HCT116 (cell line): ENCODE measurements at regions not wholly inside any gene's neighbourhood (a gene's known extent, or its start where the extent isn't known, plus 50 kb on each side); places are given as distances from the start of the nearest gene placed in this dataset.

Experiments used
- ATAC-seq: fragments of 200-7000 bp; cut with Tn5 transposase; 2 replicates; pipeline ENCODE4 v1.9.1; 2020; ENCODE audit warnings: mild to moderate bottlenecking, moderate library complexity
- BruUV-seq: library from RNA; stranded (reverse); fragments of 400-500 nt; replicated peaks from 2 replicates; lab custom pipeline; 2021; lab: Mats Ljungman, UMichigan
- CTCF ChIA-PET: fragments of 300-600 bp; sonication (Branson Sonifier 250); formaldehyde crosslinking; loops from one replicate; lab custom pipeline; 2021; ENCODE audit warnings: antibody characterized with exemption; lab: Charles Lee
- POLR2A ChIA-PET: fragments of 300-600, 350-600 bp; sonication (Branson Sonifier 250); formaldehyde crosslinking; loops from one replicate; lab custom pipeline; 2021; ENCODE audit warnings: antibody characterized with exemption; lab: Charles Lee
- RAD21 ChIA-PET, 2 experiments: fragments of 300-600 bp; sonication (Branson Sonifier 250); formaldehyde crosslinking; loops; one replicate each; lab custom pipeline; 2023; ENCODE audit warnings: low total read pairs in 2 of 2; ENCODE audit not compliant: uncharacterized antibody in 2 of 2, unreplicated experiment in 2 of 2, low non-redundant PET in 1 of 2; lab: Charles Lee
- DNase-seq: peaks from one replicate; pipeline ENCODE4 v3.0.0-alpha.2; 2010; ENCODE audit warnings: low read depth, low spot score
- H2AFZ ChIP-seq: fragments of 200-600 bp; shearing (Covaris generic), sonication (generic); 2 replicates; pipeline ENCODE4 v1.6.1; 2017; ENCODE audit warnings: low read depth, mixed run types, mixed read lengths, antibody characterized with exemption, low read length; ENCODE audit not compliant: poor library complexity, severe bottlenecking
- H3K27ac ChIP-seq: 2 replicates; pipeline ENCODE4 v1.5.1; 2012; ENCODE audit warnings: low read depth, low read length
- H3K27me3 ChIP-seq: fragments of 200-600 bp; sonication (generic); 2 replicates; pipeline ENCODE4 v1.6.1; 2016; ENCODE audit warnings: mixed run types, low read length, mixed read lengths; ENCODE audit not compliant: insufficient read depth
- H3K36me3 ChIP-seq, 2 experiments: fragments of 200-500 bp in 1 of 2; fragments of 200-600 bp in 1 of 2; sonication (Bioruptor generic) in 1 of 2; sonication (generic) in 1 of 2; 2 replicates each; pipeline versions ENCODE4 v1.5.1 to v1.6.1; 2014 to 2016; ENCODE audit warnings: low read length in 2 of 2, inconsistent platforms in 1 of 2, mixed read lengths in 1 of 2, mixed run types in 1 of 2; ENCODE audit not compliant: insufficient read depth in 2 of 2, control insufficient read depth in 1 of 2
- H3K4me1 ChIP-seq, 2 experiments: fragments of 200-600 bp in 1 of 2; sonication (generic) in 1 of 2; 2 replicates each; pipeline versions ENCODE4 v1.5.1 to v1.6.1; 2012 to 2017; ENCODE audit warnings: low read length in 2 of 2, inconsistent platforms in 1 of 2, mild to moderate bottlenecking in 1 of 2, mixed read lengths in 1 of 2, mixed run types in 1 of 2, moderate library complexity in 1 of 2; ENCODE audit not compliant: insufficient read depth in 2 of 2, control insufficient read depth in 1 of 2
- H3K4me2 ChIP-seq: fragments of 200-600 bp; sonication (generic); 2 replicates; pipeline ENCODE4 v1.6.1; 2017; ENCODE audit warnings: mixed run types, low read length, mixed read lengths
- H3K4me3 ChIP-seq, 2 experiments: fragments of 200-600 bp in 1 of 2; sonication (generic) in 1 of 2; replicated peaks in 1 of 2; 2 replicates each; pipeline ENCODE4 v1.5.1; 2011 to 2016; ENCODE audit warnings: low read length in 2 of 2, control low read depth in 1 of 2, low read depth in 1 of 2, mild to moderate bottlenecking in 1 of 2, mixed read lengths in 1 of 2, mixed run types in 1 of 2
- H3K79me2 ChIP-seq: fragments of 200-600 bp; sonication (generic); 2 replicates; pipeline ENCODE4 v1.6.1; 2017; ENCODE audit warnings: mild to moderate bottlenecking, mixed run types, low read length, moderate library complexity, mixed read lengths; ENCODE audit not compliant: insufficient read depth
- H3K9ac ChIP-seq: fragments of 200-600 bp; sonication (generic); 2 replicates; pipeline ENCODE4 v1.6.1; 2016; ENCODE audit warnings: low read length, mixed read lengths
- H3K9me2 ChIP-seq: fragments of 200-600 bp; sonication (generic), shearing (Covaris generic); 2 replicates; pipeline ENCODE4 v1.6.1; 2017; ENCODE audit warnings: mixed run types, mild to moderate bottlenecking, moderate library complexity; ENCODE audit not compliant: insufficient read depth
- H3K9me3 ChIP-seq, 2 experiments: fragments of 200-500 bp in 1 of 2; fragments of 200-600 bp in 1 of 2; sonication (Bioruptor generic) in 1 of 2; sonication (generic) in 1 of 2; 2 replicates each; pipeline ENCODE4 v1.6.1; 2014 to 2017; ENCODE audit warnings: low read length in 2 of 2, mixed read lengths in 2 of 2, inconsistent platforms in 1 of 2, low read depth in 1 of 2, mild to moderate bottlenecking in 1 of 2, mixed run types in 1 of 2, moderate library complexity in 1 of 2; ENCODE audit not compliant: control insufficient read depth in 1 of 2, insufficient read depth in 1 of 2
- H4K20me1 ChIP-seq: fragments of 200-600 bp; sonication (generic), shearing (Covaris generic); 2 replicates; pipeline ENCODE4 v1.6.1; 2017; ENCODE audit warnings: mixed run types, mild to moderate bottlenecking, moderate library complexity; ENCODE audit not compliant: insufficient read depth
- EZH2phosphoT487 ChIP-seq: fragments of 200-600 bp; IDR thresholded peaks from 2 replicates; pipeline ENCODE4 v1.6.1; 2018; ENCODE audit warnings: antibody characterized with exemption, borderline replicate concordance
- FOSL1 ChIP-seq: IDR thresholded peaks from 2 replicates; pipeline ENCODE4 v1.6.1; 2012; ENCODE audit warnings: low read depth
- JUND ChIP-seq: IDR thresholded peaks from 2 replicates; pipeline ENCODE4 v1.6.1; 2012
- RAD21 ChIP-seq: IDR thresholded peaks from 2 replicates; pipeline ENCODE4 v1.6.1; 2012; ENCODE audit warnings: low read depth, mild to moderate bottlenecking
- SP1 ChIP-seq: IDR thresholded peaks from 2 replicates; pipeline ENCODE4 v1.6.1; 2012; ENCODE audit warnings: low read depth
- SRF ChIP-seq: IDR thresholded peaks from 2 replicates; pipeline ENCODE4 v1.6.1; 2012; ENCODE audit warnings: low read depth
- TCF7L2 ChIP-seq: IDR thresholded peaks from 2 replicates; pipeline ENCODE4 v1.7.0; 2011; ENCODE audit warnings: borderline replicate concordance, inconsistent platforms; ENCODE audit not compliant: insufficient read depth, insufficient read length; ENCODE audit errors: extremely low read depth
- intact Hi-C: fragments of 100-400 bp; cut with micrococcal nuclease; formaldehyde crosslinking; loops from 2 replicates; pipeline ENCODE4 v1.10.0; 2022
- TF ChIP-seq, protein P1 (sequence below): IDR thresholded peaks from 2 replicates; pipeline ENCODE4 v1.6.1; 2012
- TF ChIP-seq, protein P2 (sequence below): IDR thresholded peaks from 2 replicates; pipeline ENCODE4 v1.6.1; 2012; ENCODE audit warnings: low read depth

DNA sequence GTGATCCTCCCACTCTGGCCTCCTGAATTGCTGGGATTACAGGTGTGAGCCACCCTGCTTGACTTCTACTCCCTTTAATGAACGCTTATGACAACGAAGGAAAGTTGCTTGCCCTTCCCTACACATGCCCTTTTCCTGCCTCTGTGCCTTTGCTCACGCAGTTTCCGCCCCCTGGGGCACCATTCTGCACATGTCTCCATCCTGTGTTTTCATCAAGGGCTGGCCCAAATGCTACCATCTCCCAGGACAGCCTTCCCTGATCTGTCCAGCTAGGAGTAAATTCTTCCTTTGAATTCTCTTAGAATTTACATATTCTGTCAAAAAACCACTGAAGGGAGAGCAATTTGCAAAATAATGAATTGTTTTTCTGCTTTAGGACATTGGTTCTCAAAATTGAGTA lies 50.0 kb upstream of the KMT2C start:
- H3K4me2 ChIP-seq = no peak overlapping the region
- ChIA-PET CTCF (no interaction called here), POLR2A (no interaction called here)
- TF ChIP-seq SRF (no peak), RAD21 (no peak), EZH2phosphoT487 (no peak), SP1 (no peak), TCF7L2 (no peak), JUND (no peak), FOSL1 (no peak)
- TF ChIP-seq, protein P1, sequence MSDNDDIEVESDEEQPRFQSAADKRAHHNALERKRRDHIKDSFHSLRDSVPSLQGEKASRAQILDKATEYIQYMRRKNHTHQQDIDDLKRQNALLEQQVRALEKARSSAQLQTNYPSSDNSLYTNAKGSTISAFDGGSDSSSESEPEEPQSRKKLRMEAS = no peak
- TF ChIP-seq, protein P2, sequence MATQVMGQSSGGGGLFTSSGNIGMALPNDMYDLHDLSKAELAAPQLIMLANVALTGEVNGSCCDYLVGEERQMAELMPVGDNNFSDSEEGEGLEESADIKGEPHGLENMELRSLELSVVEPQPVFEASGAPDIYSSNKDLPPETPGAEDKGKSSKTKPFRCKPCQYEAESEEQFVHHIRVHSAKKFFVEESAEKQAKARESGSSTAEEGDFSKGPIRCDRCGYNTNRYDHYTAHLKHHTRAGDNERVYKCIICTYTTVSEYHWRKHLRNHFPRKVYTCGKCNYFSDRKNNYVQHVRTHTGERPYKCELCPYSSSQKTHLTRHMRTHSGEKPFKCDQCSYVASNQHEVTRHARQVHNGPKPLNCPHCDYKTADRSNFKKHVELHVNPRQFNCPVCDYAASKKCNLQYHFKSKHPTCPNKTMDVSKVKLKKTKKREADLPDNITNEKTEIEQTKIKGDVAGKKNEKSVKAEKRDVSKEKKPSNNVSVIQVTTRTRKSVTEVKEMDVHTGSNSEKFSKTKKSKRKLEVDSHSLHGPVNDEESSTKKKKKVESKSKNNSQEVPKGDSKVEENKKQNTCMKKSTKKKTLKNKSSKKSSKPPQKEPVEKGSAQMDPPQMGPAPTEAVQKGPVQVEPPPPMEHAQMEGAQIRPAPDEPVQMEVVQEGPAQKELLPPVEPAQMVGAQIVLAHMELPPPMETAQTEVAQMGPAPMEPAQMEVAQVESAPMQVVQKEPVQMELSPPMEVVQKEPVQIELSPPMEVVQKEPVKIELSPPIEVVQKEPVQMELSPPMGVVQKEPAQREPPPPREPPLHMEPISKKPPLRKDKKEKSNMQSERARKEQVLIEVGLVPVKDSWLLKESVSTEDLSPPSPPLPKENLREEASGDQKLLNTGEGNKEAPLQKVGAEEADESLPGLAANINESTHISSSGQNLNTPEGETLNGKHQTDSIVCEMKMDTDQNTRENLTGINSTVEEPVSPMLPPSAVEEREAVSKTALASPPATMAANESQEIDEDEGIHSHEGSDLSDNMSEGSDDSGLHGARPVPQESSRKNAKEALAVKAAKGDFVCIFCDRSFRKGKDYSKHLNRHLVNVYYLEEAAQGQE = no peak
- TF ChIP-seq, all 23 proteins: peak for 0
- BruUV-seq = no TSS peak
- H3K27ac ChIP-seq = no peak overlapping the region
- H3K9ac ChIP-seq = no peak overlapping the region
- no peaks in the 10 kb centered on the region for H3K27me3 ChIP-seq
- H2AFZ ChIP-seq = no peak overlapping the region
- ATAC-seq (no peak), DNase-seq (no peak)
- no peaks in the 10 kb centered on the region for H4K20me1 ChIP-seq
- no peaks in the 10 kb centered on the region for H3K9me2 ChIP-seq
- H3K79me2 ChIP-seq = no peaks in the 10 kb centered on the region
- no peak overlapping the region for H3K4me3 ChIP-seq
- RAD21 ChIA-PET = no interaction called here
- intact Hi-C loops = no loop called here
- H3K36me3 ChIP-seq = no peaks in the 10 kb centered on the region
- H3K4me1 ChIP-seq = peaks cover 0 to 5% of the 10 kb centered on the region in 2 experiments; a peak in 2 of 4 replicates
- no peaks in the 10 kb centered on the region for H3K9me3 ChIP-seq
